NAMALWA (cell line): ENCODE measurements at regions not wholly inside any gene's neighbourhood (a gene's known extent, or its start where the extent isn't known, plus 50 kb on each side); places are given as distances from the start of the nearest gene placed in this dataset.

Source experiments
- DNase-seq: peaks from one replicate; pipeline ENCODE4 v3.0.0-alpha.2; 2015; ENCODE audit warnings: low spot score

DNA sequence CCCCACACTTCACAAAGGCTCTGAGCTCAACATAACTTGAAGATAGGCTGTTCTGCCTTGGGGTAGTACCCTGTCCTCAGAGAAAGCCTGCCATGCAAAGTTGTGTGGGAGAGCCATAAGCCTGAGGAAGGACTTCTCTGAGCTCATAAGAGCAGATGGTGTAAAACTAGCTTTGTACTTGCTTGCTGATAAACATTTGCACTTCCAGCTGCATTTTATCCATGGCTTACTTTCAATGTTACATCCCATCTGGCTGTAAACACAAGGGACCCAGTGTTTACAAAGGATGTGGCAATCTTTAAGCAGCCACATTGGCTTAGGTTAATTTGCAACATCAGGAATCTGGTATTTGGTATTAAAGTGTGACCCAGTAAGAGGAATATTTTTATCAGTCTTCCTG lies 258.1 kb downstream of the IPO8 start:
- no peak for DNase-seq

DNA sequence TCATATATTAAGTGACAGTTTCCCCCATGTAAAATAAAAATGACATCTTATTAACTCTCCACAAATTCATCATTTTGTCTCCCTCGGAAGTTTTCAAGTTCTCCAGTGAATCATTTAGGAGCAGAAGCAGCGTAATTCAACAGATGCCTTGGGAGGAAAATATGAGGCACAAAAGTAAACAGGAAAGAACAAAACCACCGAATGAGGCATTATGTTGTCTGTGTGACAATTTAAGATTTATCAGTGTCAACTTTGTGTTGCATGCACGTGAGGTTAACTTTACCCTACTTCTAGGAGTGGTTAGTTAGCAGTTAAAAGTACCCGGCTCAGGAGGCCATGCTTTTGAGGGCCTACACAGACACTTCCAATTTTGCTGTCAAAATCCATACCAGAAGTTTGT lies 258.6 kb downstream of the IPO8 start:
- no peak for DNase-seq

DNA sequence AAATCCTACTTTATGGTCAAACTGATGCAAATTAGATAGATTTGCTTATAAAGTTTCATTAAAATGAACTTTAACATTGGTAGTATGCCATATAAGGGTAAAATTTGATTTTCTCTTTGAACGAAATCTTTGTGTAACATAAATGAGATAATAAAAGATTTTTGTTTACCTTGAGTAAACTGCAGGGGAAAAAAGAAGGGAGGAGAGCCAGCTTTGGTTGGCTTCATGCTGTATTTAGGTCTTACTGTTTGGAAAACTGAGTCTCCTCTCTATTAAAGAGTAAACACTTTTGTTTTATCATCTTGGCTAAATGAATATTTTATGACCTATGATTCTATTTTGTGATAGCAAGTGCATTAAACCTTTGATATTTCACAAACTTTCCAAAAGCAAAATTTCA lies 267.6 kb downstream of the IPO8 start:
- DNase-seq: no peak

DNA sequence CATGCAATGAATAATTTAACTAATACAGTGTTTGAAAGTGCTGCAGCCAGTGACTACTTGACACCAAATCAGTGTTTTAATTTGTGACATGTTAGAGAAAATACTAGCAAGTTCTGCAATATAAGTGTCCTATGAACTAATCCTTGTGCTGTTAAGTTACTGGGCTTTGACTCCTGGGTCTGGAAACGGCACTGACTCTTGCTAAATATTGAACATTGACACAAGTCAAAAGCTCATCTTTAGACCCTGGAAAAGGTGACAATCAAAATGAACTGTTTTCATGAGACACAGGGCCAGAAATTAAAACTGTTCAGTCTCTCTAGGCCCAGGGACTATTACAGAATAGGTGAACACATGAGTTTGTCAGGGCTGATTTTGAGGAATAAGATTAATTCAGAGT lies 268.1 kb downstream of the IPO8 start:
- no peak for DNase-seq

DNA sequence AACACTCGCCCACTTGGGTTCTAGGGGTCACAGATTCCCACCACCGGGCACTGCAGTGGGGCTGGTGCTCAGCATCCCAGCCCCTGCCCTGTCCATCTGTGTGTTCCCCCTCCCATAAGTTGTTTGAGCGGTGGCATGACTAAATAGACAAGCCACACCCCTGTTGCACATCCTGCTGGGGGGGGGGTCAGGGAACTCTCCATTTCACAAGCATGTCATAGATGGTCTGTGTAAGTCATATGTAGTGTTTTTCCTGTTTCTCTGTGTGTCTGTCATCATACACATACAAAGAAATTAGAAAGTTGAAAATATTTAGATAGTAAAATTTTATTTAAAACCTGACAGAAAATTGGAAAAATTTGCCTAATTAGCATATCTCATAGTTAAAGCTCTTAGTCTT lies 270.2 kb downstream of the IPO8 start:
- DNase-seq: no peak

DNA sequence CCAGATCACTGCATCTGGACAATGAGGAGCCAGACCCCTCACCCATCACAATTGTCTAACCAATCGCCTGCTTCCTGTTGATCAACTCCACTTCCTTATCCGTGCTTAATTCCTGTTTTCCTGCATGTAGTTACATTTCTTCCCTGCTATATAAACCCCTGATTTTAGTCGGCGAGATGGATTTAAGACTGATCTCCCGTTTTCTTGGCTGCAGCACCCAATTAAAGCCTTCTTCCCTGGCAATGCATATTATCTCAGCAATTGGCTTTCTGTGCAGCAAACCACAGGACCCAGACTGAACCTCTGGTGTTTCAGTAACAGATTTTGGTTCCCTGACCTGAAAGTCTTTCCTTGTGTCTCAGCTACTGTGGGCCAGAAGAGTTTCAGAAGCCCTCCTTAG lies 272.3 kb downstream of the IPO8 start:
- no peak for DNase-seq

DNA sequence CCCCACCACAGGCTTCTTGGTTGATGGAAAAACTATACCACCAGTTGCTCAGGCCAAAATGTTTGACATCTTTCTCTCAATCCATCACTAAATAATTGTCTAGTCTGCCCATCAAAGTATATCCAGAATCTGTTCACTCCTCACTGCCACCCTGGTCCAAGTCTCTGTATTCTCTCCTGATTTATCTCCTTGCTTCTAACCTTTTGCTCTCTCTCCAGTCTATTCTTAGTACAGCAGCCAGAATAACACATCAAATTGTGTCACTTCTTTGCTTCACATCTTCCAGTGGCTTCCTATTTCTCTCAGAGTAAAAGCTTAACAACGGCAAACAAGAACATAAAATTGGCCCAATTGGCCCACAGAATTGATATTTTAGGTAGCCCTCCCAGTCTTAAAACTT lies 272.8 kb downstream of the IPO8 start:
- DNase-seq: no peak

DNA sequence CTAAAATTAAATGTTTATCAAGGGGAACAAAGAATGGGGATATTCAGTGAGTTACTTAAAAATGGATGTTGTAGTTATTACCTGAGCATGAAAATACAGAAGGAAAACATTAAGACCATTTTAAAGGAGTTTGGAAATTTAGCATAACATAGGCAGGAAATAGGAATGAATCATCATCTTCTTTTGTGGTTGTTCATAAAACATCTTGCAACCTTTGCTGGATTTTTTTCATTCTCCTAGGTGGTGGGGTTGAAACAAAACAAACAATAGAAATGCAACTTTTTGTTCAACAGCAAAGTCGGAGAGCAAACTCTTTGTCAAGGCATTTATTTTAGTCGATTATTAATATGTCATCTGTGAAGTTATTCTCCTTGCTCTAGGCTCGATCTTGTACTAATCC lies 275.1 kb downstream of the IPO8 start:
- DNase-seq: no peak

DNA sequence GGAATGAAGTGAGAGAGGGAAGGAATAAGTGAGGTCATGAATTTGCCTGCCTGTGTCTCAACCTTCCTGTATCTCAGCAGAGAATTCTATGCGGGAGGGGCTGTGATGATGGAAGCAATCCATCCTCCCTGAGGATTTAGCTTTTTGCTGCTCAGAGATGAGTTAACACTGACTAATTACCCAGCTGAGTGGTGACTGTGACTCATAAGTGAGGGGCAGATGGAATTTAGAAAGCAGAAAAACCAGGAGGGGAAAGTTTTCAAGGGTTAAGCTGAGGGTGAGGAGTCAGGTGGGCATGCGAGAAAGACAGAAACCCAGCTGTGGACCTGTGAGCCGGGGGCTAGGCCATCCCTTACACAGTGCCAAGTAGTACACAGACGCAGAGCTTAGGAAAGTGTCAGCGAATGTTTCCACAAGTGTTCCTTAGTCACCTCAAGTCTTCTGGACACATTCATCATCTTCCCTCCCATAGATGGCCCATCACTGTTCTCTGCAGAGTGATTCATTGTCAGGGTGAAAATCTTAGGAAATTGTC lies 277.9 kb downstream of the IPO8 start:
- DNase-seq: no peak

DNA sequence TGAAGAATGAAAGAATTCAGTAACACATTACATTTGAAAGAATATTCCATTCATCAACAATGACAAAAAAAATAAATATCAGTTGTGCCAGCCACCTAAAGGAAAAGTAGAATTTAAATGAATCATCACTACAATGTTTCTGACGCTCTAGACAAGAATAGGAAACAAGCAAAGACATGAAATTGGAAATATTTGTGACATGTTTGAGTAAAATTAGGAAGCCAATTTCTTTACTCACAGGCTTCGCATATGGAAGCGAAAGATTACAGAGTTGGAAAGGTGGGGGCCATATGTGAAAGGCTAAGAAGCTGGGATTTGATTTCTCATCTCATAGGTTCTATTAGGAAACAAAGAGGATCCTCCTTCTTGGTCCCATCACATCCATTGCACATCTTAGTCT lies 279.0 kb downstream of the IPO8 start:
- no peak for DNase-seq

DNA sequence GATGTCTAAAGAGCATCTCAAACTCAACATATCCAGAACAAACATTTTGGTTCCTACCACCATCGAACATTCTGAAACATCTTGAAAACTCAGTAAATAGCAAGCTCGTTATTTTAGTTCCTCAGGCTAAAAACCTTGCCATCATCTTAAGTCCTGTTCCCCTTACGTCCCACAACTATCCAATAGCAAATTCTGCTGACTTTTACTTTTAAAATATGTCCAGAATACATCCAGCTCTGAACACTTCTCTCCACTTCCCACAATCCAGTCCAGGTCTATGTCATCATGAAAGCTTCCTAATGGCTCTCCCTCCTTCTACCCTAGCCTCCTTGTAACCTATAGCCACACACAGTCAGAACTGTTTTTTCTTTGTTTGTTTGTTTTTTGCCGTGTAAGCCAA lies 279.9 kb downstream of the IPO8 start:
- no peak for DNase-seq

DNA sequence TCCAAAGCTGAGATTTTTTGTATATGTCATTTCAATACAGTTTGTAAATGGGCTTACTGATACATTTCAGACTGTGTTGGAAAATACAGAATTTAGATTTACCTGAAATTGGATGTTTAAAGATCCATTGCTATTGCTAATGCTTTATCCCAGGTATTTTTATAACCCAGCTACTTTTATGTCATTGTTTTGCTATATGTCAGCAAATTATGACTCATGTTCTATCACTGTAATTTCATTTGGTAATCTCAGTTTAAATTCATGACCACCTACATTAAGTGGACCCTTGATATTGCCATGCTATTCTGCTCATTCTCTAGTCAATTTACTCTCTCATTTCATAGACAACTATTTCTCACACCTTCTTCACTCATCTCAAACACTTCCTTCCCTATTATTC lies 281.2 kb downstream of the IPO8 start:
- no peak for DNase-seq

DNA sequence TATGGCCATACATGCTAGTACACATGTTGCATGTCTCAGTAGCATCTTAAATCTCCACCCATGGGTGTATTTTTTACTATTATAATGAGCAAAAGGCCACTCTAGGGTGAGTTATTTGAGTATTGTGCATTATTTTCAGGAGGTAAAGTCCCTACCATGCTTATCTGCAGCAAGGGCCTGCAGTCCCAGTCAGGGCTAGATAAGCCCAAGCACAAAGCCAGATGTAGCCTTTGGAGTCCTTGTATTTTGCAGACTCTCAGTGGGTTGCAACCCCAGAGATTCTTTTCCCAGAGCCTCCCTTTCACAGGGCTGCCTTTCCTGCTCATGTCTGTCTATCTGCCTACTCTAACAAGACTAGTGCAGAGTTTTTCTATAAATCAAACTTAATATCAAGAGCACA lies 295.3 kb downstream of the IPO8 start:
- DNase-seq: no peak

DNA sequence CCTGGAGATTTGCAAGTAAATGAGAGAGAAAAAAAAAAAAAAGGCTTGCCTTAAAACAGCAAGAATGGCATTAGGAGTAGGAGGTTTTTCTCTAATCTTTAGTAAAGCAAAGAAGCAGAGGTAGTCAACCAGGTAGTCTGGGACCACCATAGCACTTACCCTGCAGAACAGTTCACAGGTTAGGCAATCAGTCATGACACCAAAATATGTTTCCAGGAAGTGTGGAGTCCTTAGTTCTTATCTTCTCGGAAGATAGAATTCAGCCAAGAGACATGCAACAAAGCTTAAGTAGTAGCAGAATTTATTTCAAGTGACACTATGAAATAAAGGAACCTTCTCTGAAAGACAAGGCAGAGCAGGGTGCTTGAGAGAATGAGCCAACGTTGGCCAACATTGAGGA lies 295.8 kb downstream of the IPO8 start:
- DNase-seq: no peak

DNA sequence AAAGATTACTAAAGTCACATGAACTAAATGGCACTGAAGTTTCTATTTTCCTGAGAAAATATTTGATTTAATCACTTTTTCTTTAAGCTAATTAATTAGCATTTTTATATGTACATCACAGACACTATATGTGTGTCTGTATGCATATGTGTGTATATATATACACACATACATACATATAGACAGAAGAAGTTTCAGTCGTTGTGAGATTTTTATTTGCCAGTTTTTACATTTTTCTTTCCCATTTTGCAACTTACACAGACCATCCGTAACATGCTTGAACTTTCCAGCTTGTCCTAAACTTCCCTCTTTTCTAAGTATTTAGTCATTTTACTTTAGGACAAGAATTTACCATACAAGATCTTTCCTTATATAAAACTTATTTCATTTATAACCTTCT lies 299.1 kb downstream of the IPO8 start:
- no peak for DNase-seq

DNA sequence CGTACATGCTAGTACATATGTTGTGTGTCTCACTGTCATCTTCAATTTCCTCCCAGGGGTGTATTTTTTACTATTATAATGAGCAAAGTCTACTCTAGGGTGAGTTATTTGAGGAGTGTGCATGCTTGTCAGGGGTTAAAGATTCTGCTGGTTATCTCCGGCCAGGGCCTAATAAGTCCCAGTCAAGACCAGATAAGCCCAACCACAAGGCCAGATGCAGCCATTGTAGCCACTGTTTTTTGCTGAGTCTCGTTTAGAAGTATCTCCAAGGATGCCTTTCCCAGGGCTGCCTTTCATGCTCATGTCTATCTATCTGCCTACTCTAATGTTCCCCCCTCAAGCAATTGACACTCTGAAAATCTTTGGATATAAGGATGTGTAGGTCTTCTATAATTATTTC lies 300.5 kb downstream of the IPO8 start:
- no peak for DNase-seq

DNA sequence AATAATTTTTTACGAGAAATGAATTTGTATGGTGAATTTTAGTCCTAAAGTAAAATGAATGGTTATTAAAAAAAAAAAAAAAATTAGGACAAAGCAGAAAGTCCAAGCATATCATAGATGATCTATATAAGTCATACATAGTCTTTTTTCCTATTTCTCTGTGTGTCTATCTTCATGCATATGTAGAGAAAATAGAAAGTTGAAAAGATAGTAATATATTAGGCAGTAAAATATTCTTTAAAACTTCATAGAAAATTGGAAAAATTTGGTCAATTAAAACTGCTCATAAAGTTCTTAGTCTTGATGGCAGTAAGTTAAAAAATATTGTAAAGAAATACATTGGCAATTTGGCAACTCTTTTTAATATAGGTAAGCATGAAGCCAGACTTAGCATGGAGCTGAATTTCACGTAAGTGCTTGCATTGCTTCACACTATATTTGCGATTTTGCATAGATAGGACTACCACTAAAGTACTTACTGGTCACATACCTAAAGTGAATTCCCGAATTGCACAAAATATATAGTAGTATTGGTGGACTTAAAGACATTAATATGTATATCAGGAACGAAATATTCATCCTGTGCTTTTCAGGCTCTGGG lies 303.8 kb downstream of the IPO8 start:
- DNase-seq: no peak

DNA sequence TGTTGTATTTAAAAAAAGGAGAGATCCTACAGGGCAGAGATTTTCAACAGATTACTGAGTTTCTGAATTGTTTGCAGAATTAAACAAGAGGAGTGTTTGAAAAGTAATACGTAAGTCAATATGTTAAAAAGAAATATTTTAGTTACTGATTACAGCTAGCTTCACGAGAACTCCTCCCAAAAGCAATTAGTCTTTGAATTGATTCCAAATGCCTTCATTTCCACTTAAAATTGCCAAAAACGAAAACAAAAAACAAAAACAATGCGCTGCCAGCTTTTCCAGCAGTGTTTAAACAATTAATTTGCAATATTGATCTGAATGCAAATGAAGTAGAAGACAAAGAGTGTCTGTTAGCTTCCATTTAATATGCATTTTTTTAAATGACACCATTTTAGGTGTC lies 310.0 kb downstream of the IPO8 start:
- no peak for DNase-seq

DNA sequence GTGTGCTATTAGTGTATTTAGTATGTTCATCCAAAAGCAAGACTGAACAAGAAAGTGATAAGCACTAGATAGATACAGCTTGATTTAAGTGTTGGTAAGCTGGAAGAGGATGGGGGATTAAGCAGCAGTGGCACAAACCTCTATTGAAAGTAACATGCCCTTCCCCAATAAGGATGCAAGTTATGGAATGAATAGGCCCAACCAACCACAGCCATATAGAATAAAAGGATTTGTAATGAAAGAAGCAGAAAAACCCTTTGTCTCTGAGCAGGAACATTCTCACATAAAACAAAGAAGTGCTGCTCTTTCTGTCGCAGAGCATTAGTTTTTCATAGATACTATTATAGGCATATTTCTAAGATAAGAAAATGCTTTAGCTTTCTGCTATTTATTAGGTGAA lies 310.7 kb downstream of the IPO8 start:
- no peak for DNase-seq

DNA sequence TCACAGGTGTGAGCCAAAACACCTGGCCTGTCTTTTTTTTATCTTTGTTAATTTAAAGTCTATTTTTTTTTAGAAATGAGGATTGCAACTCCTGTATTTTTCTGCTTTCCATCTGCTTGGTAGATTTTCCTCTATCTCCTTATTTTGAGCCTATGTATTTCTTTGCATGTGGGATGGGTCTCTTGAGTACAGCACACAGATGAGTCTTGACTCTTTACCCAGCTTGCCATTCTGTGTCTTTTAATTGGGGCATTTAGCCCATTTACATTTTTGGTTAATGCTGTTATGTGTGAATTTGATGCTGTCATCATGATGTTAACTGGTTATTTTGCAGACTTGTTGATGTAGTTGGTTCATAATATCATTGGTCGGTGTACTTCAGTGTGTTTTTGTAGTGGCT lies 317.4 kb downstream of the IPO8 start:
- no peak for DNase-seq

DNA sequence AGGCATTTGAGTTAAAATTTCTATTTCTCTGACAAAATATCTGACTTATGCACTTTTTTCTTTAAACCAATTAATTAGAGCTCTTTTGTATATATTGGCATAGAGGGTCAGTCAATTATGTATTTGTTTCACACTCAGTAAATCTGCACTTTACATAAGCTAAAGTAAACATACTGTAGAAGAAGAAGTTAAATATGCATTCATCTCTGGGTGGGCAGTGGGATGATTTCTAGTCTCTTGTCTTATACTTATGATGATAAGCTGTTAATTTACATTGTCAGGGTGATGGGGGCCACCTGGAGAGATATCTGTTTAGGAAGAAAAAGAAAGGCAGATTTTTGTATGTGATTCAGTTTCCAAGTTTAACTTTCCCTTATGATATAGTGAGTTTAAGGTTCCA lies 330.8 kb downstream of the IPO8 start:
- DNase-seq: no peak

DNA sequence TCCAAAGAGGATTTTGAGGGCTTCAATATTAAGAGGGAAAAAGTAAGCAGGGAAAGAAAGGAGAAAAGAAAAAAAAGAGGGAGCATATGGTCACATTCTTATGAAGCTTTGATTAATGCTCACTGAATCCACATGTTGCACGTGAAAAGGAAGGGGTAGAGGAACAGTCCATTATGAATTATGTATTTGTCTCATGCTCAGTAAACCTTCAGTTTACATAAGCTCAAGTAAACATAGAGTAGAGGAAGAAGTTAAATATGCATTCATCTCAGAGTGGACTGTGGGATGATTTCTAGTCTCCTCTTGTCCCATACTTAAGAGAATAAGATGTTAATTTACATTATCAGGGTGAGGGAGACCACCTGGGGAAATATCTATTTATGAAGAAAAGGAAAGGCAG lies 334.5 kb downstream of the IPO8 start:
- DNase-seq: no peak

DNA sequence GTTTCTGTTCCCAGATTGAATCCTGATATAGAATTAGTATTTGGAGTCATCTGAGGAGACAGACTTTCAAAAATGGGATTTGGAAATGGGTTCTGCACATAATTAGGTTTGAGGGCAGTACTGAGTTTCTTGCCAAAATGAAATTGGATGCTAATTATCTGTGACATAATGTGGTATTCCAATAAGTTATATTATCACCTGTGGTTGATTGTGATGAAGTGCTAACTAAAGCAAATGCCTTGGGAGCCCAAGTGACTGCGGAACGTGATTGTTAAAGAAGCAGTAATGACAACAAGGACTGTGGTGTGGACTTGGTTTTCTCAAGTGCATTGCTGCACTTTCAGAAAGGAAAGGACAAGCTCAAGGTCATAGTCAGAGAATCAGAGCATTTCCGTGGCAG lies 337.0 kb downstream of the IPO8 start:
- DNase-seq: no peak

DNA sequence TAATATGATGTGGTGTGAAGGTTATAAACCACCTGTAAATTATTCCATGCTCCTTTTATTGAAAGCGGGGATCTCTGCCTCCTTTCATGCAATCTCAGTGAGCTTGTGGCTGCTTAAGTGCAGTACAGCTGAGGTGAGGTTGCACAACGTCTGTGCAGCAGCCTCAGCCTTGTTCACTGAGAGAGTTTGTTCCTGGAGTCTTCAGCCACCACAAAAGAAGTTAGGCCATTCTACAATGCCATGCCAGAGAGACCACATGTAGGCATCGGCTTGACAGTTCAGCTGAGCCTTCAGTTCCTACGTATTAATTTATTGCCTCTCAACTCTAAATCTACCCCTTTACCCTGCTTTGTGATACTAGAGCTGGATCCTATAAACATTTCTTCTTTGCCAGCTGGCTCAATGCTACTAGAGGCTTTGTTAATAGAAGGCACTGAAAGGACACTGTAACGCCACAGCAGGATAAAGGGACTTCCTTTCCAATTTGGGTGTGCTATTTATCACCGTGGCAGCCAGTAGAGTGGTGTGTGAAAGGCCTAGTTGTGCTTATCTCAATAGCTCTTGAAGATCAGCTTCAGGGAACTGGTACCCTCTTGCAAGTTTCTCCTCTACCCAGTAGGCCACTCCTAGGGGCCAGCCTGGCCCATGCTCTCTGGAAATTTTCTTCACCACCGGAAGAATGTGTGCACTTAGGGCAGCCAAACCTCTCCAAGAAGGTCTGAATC lies 337.7 kb downstream of the IPO8 start:
- no peak for DNase-seq
